Stimulated activated CD8-positive, alpha-beta memory T cell treated with anti-CD3 and anti-CD28 coated beads, Interleukin-15, amount 100 ng/mL, for 1 hour (primary cell): ENCODE measurements at regions not wholly inside any gene's neighbourhood (a gene's known extent, or its start where the extent isn't known, plus 50 kb on each side); places are given as distances from the start of the nearest gene placed in this dataset.
"Not testable (repeated sequence)": the region's sequence is repeated elsewhere in the genome, so short reads cannot be mapped to it uniquely, and the experiment has no call there.

Source experiments
- DNase-seq: peaks from one replicate; pipeline ENCODE4 v3.0.0-alpha.2; 2020; ENCODE audit warnings: low read depth

DNA sequence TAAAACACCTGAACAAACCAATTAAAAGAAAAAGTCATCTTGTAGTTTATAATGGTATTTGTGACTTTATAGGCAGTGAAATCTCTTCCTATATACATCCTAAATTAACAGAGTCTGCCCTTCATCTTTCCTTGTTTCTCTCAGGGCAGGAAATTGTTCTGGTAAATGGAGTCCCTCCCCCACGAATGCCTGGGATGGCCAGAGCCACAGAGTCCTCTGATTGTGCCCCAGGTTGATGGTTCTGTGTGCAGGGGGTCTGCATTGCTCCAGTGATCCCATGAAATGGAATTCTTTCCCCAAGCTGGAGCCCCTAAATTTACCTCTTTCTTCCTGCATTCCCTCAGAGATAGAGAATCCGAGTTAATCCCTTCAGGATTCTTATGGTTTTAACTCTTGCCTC, 155.5 kb downstream of the MTX2 start:
- DNase-seq = no peak

DNA sequence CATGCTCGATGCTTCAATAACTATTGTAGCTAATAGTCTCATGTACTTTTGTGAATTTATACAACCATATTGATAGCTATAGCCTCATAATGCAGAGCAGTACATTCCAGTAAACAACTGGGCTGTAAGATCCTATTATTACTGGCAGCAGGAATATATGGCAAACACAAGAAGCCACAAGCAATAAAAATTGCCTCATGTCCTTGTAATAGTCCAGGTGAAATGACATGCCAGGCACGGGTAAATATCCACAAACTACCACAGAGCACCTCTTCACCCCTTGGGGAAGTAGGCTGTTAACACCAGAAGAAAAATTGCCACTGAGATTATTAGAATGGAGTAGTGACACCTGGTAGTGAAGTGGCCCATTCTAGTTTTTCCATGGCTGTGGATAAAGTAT, 158.3 kb downstream of the MTX2 start:
- DNase-seq = no peak

DNA sequence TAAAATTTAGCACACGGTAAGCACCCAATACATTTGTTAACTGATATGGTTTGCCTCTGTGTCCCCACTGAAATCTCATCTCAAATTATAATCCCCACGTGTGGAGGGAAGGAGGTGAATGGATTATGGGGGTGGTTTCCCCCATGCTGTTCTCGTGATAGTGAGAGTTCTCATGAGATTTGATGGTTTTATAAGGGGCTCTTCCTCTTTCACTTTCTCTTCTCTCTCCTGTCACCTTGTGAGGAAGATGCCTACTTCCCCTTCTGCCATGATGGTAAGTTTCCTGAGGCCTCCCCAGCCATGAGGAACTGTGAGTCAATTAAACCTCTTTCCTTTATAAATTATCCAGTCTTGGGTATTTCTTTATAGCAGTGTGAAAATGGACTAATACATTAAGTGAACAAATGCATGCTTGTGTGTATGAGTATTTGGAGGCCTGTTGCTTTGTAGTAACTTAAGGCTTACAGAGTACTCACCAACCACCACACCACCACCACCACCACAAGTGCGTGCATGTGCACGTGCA, 159.8 kb downstream of the MTX2 start:
- DNase-seq = not testable (repeated sequence)

DNA sequence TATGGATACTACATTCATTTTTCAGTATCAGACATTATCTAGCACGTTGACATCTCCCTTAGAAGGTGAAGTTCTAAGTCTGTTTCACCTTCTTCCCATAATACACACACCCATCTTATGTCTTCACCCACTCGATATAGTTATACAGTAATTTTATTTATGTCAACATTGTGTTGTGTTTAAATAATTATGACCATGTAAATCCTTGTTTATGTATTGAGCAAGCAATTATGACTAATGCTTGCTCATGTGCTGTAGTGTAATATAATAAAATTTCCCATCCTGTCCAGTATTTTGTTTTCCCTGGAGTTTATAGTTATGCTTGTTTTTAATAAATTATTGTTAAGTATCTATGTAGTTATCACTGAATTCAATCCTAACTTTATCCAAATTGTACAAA, 163.2 kb downstream of the MTX2 start:
- no peak for DNase-seq

DNA sequence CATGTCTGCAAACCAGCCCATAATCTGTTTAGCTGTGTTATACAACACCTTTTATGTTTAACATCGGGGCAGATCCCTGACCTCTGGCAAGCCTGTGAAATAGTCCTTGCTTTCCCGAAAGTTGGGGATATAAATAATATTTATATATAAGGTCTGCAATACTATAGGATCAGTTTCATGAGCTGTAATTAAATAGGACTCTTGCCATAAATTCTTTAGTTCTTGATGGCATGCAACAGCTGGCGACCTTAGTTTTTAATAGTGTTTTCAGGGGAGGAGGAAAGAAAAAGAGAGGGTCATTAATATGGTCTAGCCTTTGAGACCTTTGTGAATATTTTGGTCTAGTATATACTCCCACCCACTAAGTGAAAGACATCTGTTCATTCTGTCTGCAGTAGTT, 166.5 kb downstream of the MTX2 start:
- DNase-seq = no peak

DNA sequence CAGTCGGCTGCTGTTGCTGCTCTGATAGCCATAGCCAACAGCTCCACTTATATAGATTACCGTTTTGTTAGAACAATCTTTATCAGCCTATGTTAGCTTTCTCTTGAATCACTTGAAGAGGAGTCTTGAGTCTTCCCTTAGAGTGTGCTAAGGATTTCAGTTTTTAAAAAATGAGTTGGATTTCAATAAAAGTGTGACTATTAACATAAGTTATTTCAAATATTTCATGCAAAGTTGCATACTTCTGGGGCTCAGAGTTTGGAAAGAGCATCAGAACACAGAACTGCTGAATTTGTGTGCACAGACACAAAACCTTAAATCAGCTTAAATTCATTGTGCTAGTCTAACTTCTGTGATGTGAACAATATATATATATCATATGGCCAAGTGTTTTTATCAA, 174.7 kb downstream of the MTX2 start:
- DNase-seq = no peak

DNA sequence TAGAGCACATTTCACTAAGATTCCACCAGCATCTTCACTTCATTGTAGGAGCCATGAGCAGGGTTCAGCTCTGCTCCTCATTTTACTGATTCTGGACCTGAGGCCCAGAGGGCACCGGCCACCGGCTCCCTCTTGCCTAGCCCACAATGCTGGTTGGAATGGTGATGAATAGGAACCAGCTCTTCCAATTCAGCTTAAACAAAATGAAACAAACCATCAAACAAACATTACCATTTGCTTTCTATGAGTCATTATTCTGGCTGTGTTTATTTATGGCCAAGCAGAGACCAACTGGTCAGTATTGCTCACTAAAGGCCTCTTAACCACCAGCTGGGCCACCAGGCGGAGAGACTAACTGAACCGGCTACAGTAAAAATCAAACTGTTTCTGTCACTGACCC, 176.7 kb downstream of the MTX2 start:
- DNase-seq = no peak

DNA sequence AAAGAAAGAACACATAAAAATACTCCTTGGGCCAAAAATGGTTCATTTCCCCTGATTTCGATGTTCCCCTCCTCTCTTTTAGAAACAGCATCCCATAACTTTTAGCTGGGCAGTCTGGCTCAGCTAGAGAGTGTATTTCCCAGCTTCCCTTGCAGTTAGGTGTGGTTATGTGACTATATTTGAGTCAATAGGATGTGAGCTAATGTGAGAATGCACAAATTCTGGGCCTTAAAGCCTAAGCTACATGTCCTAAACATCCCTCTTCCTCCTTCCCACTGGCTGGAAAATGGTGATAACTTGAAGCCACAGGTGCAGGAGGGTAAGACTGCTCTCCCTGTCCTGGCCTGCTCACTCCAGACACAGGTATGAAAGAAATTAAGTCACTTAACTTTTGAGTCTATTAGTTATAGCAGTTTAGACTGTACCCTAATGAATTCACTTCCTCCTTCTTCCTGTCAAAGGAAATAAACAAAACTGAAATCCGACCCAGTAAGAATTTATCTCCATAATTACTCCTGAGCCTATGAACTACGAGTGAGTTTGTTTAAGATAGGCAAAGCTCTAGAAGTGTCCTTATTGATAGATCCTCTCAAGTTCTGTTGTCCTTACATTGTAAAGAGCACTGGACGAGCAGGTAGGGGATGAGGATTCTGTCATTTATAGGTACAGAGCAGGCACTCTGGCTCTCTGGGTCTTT, 177.6 kb downstream of the MTX2 start:
- DNase-seq = no peak

DNA sequence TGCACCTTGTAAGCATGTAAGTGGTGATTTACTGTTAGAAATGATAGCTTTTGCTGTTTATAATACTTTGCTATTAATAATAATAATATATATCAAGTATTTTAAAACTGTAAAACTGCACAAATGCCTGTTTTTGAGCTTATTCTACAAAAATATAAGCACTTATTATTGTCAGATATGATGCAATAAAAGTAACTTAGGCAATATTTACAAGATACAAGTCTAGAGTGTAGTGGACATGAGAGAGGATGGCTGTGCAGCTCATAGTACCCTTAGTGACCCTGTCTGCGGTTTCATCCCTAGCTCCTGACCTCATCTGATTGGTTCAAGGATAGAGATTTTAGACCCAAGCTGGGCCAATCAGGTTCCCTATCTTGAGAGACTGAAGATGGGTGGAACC, 178.4 kb downstream of the MTX2 start:
- DNase-seq = no peak

DNA sequence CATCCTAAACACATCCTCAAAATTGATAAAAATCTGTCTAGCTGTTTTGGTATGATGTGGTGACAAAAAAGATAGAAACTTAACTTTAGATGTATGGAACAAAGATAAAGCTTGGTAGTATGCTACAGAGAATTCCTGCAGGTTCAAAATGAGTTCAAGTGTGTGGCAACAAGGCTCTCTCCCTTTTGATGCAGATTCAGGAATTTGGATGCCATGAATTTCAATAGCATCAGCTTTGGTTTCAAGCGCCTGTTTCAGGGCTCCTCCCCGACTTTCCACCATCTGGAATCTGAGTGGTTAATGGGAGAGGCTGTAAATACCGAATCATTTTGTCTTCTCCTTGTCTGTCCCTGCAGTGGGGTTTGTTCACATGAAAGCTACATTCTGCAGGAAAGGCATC, 180.6 kb downstream of the MTX2 start:
- DNase-seq = no peak

DNA sequence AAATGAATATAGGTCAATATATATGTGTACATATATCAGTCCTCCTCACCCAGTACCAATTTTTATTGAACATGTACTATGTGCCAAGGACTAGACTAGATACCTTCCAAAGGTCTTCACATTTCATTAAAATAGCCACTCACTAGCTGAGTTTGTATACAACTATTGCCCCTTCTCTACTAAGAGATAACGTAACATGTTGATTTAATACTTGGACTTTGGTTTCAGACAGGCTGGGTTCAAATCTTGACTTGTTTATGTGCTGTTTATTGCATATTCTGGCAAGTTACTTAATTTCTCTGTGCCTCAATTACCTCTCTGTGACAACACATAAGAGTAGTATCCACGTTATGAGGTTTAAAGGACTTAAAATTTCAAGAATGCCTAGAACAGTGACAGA, 184.5 kb downstream of the MTX2 start:
- no peak for DNase-seq

DNA sequence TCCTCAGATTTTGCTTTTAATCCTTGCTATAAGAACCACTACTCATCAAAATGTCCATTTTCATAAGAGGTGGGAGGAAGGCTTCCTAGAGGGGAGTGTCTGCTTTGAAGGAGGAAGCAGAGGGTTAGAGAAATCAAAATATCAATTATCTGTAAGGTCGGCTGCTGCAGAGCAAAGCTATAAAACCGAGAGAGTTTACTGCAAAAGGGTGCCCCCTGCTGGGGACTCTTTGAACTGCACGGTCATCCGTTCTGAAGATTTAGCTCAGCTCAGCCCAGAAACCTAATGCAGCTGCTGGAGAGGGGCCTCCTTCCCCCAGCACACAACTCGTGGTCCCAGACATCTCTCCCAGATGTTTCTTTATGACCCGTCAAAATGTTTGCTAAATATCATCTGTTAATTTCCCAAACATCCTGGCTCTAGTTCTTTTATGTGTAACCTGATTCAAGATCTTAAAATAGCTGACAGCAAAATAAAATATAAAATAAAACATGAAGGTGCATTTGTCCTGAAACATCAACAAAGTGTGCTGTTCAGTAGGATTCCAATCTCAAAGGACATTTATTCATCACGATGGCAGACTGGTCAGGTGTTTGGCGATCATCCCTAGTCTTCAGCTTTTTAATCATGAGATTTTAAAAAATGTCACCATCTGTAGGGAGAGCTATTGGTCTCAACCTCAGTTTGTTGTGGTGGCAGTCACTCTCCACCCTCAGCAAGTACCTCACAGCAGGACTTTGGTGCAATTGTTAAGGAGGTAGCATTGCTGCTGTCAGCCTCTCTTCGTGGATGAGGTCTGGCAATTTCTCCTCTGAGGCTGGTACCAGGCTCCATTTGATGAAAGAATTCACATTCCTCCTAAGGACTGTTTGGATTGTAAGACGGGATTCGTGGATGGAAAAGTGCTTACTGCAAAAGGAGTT, 185.9 kb downstream of the MTX2 start:
- peak; percentile 83 for DNase-seq

DNA sequence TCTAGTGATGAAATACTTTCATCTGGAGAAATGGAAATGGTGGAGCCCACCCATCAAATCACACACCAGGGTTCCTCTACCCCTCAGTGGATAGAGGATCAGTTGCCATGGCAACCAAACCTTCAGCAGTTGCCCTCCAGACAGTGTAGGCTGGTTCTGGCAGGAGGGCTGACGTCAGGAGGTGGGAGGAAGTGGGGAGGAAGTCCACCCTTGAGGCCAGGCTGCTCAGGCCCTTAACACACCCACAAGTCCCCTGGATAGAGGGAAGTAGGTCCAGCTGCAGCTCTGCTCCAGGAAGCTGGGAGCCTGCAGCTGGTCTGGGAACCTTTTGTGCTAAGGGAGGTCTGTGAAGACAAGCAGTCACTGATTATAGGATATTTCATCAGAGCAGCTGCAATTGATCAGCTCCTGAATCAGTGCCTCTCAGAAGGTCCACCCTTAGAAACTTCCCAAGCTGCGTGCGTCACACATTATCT, 186.6 kb downstream of the MTX2 start:
- DNase-seq = no peak

DNA sequence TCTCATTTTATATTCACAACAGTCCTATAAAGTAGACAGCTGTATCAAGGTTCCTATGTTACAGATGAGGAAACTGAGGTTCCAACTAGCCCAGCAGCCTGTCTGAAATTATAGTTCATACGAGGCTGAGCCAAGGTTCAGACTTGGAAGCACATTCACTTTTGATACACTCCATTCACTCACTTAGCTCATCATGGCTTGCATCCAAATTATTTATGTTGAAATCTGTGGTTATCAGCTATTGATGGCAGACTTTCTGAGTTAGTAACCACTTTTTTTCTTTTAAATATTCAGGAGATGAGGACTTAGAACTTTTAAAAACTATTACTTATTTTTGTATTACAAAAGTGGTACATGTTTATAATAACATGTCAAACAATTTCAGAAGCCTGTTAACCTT, 188.2 kb downstream of the MTX2 start:
- DNase-seq = no peak

DNA sequence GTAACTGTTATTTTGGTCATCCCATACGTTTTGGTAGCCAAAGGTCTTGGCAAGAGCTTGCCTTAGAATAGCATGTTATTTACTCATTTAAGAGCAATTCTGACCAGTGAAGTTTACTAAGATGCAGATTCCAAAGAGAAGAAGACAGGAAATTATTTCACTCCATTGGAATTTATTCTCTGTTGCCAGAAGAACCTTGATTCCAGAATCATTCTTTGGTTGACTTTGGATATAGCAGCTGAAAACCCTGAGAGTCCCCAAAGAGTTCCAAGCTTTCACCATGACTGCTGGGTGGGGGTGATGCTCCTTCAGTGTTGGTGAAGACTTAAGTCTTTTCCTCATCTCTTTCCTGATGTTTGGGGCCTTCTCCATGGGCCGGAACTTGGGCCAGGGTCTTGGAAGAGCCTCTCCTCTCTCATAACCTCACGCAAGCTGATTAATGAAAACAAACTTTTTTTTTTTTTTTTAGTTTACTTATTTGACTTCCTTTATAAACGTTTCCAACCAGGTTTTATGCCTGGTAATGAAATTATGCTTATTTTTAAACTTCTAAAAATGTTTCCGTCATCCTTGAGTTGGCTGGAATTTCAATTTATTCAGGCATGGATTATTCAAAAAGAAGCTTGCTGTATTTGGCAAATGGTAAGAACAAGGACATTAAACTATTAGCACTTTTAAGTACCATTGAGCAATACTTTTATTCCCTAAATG, 192.0 kb downstream of the MTX2 start:
- no peak for DNase-seq

DNA sequence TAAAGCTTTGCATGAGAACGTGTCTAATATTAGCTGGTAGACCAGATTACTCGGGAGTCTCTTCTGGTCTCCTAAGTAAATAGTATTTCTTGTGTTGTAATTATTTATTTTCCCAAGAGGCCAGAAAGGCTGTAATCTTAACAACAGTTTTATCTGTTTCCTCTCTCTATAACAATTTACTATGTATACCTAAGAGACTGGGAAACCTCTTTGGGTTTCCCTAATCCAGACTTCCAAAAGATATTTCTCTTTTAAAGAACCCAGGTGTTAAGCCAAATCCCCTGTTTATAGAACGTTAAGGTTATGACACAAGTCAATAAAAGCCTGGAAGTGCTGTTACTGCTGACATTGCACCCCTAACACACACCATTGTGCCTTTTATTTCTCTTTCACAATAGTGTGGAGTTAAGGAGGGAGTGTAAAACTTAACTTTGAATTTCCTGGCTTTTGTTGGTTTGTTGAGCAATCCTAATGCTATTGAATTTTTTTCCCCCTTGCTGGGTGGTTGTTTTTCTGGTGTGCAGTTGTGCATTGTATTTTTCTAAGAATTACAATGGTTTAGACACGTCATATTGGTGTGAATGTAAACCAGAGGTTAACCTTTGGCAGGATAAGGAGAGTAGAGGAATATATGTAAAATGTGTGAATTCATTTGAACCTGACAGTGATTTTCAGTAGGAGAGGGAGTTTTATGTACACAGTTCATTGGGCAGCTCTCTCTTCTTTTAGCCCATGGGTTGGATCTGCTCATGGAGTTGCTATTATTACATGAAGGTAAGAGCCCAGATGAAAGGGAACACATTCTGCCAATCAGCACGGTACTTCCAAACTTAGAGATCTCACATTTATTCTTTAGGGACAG, 192.8 kb downstream of the MTX2 start:
- no peak for DNase-seq

DNA sequence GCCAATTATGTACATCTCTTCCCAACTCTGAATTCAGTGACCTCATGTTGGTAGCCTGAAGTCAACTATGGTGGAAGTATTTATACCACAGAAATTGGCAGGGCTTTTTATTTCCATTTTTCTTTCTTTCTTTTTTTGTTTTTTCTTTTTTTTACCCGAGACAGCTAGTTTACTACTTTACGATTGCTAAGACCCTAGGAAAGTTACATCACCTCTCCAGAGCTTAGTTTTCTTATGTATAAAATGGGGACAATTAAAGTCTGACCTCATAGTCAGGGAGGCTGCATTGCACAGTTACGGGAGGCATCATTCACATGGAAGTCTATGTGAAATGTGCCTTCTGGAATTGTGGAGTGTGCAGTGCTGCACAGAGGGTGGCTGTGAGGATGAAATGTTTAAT, 194.3 kb downstream of the MTX2 start:
- DNase-seq = no peak

DNA sequence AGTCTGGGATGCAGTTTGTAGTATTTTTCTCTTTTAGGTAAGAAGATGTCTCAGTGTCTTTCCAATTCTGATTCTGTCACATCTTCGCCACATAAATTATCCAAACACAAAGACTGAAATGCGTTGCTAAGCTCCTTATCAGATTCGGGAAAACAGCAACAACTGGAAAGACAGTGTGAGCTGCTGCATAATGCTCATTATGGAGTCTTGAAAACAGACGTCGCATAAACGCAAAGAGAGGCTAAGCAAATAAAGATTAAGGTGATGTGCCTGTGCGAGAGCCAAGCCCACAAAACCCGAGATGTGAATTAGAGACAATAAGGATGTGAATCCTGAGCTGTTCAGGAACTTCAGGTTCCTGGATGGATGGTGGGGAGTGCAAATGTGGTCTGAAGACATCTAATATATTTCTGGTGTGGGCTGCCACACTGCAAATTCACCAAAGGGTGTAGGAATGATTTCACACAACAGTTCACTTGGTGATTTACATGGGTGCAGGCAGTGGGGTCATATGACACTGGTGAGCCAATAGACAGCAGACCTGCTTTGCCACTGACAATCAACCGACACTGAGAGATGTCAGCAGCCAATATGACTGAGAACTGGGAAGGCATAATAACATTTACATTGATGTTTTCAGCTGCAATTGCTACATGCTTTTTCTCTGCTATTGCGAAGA, 195.8 kb downstream of the MTX2 start:
- DNase-seq = no peak

DNA sequence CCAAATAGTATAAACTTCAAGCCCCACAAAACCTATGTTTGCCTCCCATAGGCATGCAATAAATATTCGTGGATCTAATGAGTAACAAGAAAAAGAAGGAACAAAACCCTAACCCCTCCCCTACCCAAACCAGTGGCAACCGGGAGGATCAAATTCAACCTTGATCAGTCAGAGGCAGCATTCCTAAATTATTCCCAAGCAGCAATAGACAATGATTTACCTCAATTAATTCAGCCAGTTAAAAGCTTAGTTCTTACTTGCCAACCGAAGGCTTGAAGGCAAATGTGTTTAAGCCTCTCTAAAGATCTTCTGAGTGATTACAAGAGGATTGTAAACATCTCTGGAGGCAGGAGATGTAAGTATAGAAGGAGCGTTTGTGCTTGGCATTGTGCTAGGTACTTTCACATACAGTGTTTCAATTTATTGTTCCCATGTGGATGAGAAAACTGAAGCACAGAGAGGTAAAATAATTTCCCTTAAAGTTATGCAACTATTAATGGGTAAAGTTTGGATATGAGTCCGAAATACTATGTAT, 197.7 kb downstream of the MTX2 start:
- no peak for DNase-seq

DNA sequence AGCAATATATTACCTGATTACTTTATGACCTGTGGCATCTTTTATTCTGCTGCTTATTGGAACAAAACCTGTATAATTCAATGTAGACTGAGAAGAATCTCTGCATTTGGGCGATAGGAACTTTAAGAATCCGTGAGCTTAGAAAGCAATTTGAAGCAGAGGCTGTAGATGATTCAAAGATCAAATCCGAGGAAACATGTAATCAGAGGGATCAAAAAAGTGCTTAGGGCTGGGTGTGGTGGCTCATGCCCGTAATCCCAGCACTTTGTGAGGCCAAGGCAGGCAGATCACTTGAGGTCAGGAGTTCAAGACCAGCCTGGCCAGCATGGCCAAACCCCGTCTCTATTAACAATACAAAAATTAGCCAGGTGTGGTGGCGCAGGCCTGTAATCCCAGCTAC, 198.4 kb downstream of the MTX2 start:
- DNase-seq = no peak
